ENCODE measurements at regions not wholly inside any gene's neighbourhood (a gene's known extent, or its start where the extent isn't known, plus 50 kb on each side); places are given as distances from the start of the nearest gene placed in this dataset.
"Not testable (repeated sequence)": the region's sequence is repeated elsewhere in the genome, so short reads cannot be mapped to it uniquely, and the experiment has no call there.

- TF ChIP-seq CTCF (conservative IDR thresholded peaks at IDR 0.05; ENCODE audit: control insufficient read depth, insufficient read depth, low read depth, low read length) = no peak
Measured at GRCh38 chrX:93420525-93421082, 252.8 kb downstream of the NAP1L3 start.

GRCh38 chrX:93420090-93420489 lies 253.3 kb downstream of the NAP1L3 start:
- no peak overlapping the region for H3K4me3 ChIP-seq (ENCODE audit: control insufficient read depth, low read depth, low read length)
- no peak for DNase-seq (ENCODE audit: low read depth)
- TF ChIP-seq CTCF (conservative IDR thresholded peaks at IDR 0.05; ENCODE audit: control insufficient read depth, insufficient read depth, low read depth, low read length) = no peak

More at GRCh38 chrX:93420525-93421082, 252.8 kb downstream of the NAP1L3 start:
- DNase-seq (ENCODE audit: low read depth) = no peak
- no peak overlapping the region for H3K4me3 ChIP-seq (ENCODE audit: control insufficient read depth, low read depth, low read length)

- no peak for TF ChIP-seq CTCF (conservative IDR thresholded peaks at IDR 0.05; ENCODE audit: control insufficient read depth, insufficient read depth, low read depth, low read length)
- H3K4me3 ChIP-seq (ENCODE audit: control insufficient read depth, low read depth, low read length) = no peak overlapping the region
- no peak for DNase-seq (ENCODE audit: low read depth)
Measured at GRCh38 chrX:93419642-93420041, 253.7 kb downstream of the NAP1L3 start.

- no peak for DNase-seq (ENCODE audit: low read depth)
- no peak for TF ChIP-seq CTCF (conservative IDR thresholded peaks at IDR 0.05; ENCODE audit: control insufficient read depth, insufficient read depth, low read depth, low read length)
- H3K4me3 ChIP-seq (ENCODE audit: control insufficient read depth, low read depth, low read length) = no peak overlapping the region
Measured at GRCh38 chrX:93404121-93404520, 269.3 kb downstream of the NAP1L3 start.

- no peak overlapping the region for H3K4me3 ChIP-seq (ENCODE audit: control insufficient read depth, low read depth, low read length)
- no peak for TF ChIP-seq CTCF (conservative IDR thresholded peaks at IDR 0.05; ENCODE audit: control insufficient read depth, insufficient read depth, low read depth, low read length)
- DNase-seq (ENCODE audit: low read depth) = no peak
Measured at GRCh38 chrX:93354651-93355050, 318.7 kb downstream of the NAP1L3 start.

- no peak for TF ChIP-seq CTCF (conservative IDR thresholded peaks at IDR 0.05; ENCODE audit: control insufficient read depth, insufficient read depth, low read depth, low read length)
- H3K4me3 ChIP-seq (ENCODE audit: control insufficient read depth, low read depth, low read length) = no peak overlapping the region
- DNase-seq (ENCODE audit: low read depth) = no peak
Measured at GRCh38 chrX:93346309-93346708, 327.1 kb downstream of the NAP1L3 start.

- H3K4me3 ChIP-seq (ENCODE audit: control insufficient read depth, low read depth, low read length); DNase-seq (ENCODE audit: low read depth): not testable (repeated sequence)
Measured at GRCh38 chrX:93344287-93344686, 329.1 kb downstream of the NAP1L3 start.

All from fibroblast of mammary gland (primary cell).